Tibial artery (tissue), 4 donors: ENCODE measurements at regions not wholly inside any gene's neighbourhood (a gene's known extent, or its start where the extent isn't known, plus 50 kb on each side); places are given as distances from the start of the nearest gene placed in this dataset.

Source experiments
- DNase-seq, 2 donors: peaks; one replicate each; pipeline ENCODE4 v3.0.0-alpha.2; 2019
- H3K27ac ChIP-seq, 2 donors: fragments of 200-600 bp; sonication (generic) in 1 of 2; 1 replicate in 1 of 2; 2 replicates in 1 of 2; pipeline ENCODE4 v1.5.1; 2018 to 2019; ENCODE audit warnings: mild to moderate bottlenecking in 1 of 2
- H3K27me3 ChIP-seq, 2 donors: fragments of 200-600 bp; sonication (generic) in 1 of 2; one replicate each; pipeline versions ENCODE4 v1.5.1 to v1.6.0; 2016 to 2019
- H3K36me3 ChIP-seq, 3 donors: fragments of 200-600 bp; sonication (generic) in 2 of 3; one replicate each; pipeline ENCODE4 v1.5.1; 2016 to 2019; ENCODE audit warnings: mild to moderate bottlenecking in 2 of 3
- H3K4me1 ChIP-seq, 4 donors: fragments of 200-600 bp; sonication (generic) in 2 of 4; 1 replicate in 3 of 4; 2 replicates in 1 of 4; pipeline ENCODE4 v1.5.1; 2016 to 2019
- H3K4me3 ChIP-seq, 2 donors: fragments of 200-600 bp; sonication (generic) in 1 of 2; 1 replicate in 1 of 2; 2 replicates in 1 of 2; pipeline ENCODE4 v1.5.1; 2018 to 2019; ENCODE audit warnings: mild to moderate bottlenecking in 2 of 2
- H3K9me3 ChIP-seq, 3 donors: fragments of 200-600 bp; sonication (generic) in 1 of 3; one replicate each; pipeline ENCODE4 v1.5.1; 2016 to 2019
- intact Hi-C: fragments of 100-400 bp; cut with DNase I; formaldehyde crosslinking; loops from one replicate; pipeline ENCODE4 v1.15.0; 2023; ENCODE audit warnings: low total_unique reads
- TF ChIP-seq, protein P1 (sequence below), 2 experiments: fragments of 200-600 bp in 1 of 2; fragments of 450-650 bp in 1 of 2; IDR thresholded peaks; one replicate each; pipeline ENCODE4 v1.5.1; 2017 to 2019; ENCODE audit warnings: antibody characterized with exemption in 2 of 2, mild to moderate bottlenecking in 1 of 2, moderate library complexity in 1 of 2

DNA sequence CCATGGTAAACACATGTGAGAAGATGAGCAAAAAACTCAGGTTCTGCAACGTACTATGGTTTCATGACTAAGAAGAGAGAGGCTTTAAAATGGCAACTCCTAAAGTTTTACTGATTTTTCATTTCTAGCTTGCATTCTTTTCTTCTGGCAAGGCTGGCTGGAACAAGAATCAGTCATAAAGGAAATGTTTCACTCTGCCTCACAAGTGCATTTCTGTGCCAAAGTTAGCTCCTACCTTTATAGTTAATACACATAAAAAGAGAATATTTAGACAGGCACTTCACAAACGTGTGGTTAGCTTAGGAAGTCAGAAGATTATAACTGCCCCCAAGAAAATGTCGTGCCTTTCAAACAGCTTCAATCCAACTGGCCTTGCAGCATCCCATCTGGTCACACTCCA, 417.1 kb upstream of the CDH11 start:
- intact Hi-C loops: no loop called here
- no peak for DNase-seq
- Histone ChIP-seq H3K4me3 (no peak overlapping the region), H3K4me1 (peaks cover 0 to 6% (median 0%) of the 10 kb centered on the region in 4 donors), H3K36me3 (no peaks in the 10 kb centered on the region), H3K27ac (no peak overlapping the region), H3K27me3 (no peaks in the 10 kb centered on the region), H3K9me3 (no peaks in the 10 kb centered on the region)
- TF ChIP-seq, protein P1, sequence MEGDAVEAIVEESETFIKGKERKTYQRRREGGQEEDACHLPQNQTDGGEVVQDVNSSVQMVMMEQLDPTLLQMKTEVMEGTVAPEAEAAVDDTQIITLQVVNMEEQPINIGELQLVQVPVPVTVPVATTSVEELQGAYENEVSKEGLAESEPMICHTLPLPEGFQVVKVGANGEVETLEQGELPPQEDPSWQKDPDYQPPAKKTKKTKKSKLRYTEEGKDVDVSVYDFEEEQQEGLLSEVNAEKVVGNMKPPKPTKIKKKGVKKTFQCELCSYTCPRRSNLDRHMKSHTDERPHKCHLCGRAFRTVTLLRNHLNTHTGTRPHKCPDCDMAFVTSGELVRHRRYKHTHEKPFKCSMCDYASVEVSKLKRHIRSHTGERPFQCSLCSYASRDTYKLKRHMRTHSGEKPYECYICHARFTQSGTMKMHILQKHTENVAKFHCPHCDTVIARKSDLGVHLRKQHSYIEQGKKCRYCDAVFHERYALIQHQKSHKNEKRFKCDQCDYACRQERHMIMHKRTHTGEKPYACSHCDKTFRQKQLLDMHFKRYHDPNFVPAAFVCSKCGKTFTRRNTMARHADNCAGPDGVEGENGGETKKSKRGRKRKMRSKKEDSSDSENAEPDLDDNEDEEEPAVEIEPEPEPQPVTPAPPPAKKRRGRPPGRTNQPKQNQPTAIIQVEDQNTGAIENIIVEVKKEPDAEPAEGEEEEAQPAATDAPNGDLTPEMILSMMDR (IDR thresholded peaks at IDR 0.05): no peak

DNA sequence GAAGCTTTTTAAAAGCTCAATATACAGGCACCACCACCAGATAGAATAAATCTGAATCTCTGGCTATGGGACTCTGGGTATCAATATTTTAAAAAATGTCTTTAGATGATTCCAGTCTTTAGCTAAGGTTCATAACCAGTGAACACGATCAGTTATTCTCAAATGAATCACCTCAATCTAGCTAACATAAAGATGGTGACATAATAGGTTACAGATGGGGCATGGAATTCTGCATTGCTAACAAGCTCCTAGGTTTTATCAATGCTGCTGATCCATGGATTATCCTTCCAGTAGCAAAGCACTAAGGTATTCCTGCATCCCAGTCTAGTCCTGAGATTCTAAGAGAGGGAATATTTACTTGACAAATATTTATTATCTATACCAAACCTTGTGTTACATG, 415.5 kb upstream of the CDH11 start:
- H3K9me3 ChIP-seq: no peaks in the 10 kb centered on the region
- TF ChIP-seq, protein P1 (IDR thresholded peaks at IDR 0.05): no peak
- intact Hi-C loops: no loop called here

DNA sequence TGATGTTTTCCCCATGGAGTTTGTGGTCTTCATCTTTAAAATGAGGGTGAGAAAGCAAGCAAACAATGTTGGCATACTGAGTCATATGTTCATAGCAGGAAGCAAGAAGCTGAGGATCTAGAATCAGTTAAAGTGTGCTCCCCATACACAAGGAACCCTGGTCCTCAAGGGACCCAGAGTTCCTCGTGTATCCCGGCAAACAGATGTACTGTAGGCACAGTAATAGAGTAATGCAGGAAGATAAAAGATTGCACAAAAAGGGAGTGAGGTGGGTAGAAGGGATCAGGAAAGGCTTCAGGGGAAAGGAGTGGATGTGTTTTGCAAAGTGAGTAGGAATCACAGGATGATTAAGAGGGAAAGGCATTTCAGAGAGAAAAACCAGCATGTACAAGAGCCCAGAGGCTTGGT, 412.3 kb upstream of the CDH11 start:
- Histone ChIP-seq H3K27ac (no peak overlapping the region), H3K9me3 (no peaks in the 10 kb centered on the region), H3K27me3 (no peaks in the 10 kb centered on the region), H3K4me1 (peaks cover 0 to 4% (median 0%) of the 10 kb centered on the region in 4 donors), H3K4me3 (no peak overlapping the region), H3K36me3 (no peaks in the 10 kb centered on the region)
- TF ChIP-seq, protein P1 (IDR thresholded peaks at IDR 0.05): no peak
- intact Hi-C loops: no loop called here
- no peak for DNase-seq

More for the DNA sequence above, 415.5 kb upstream of the CDH11 start:
- H3K36me3 ChIP-seq: no peaks in the 10 kb centered on the region
- H3K4me3 ChIP-seq: no peak overlapping the region
- H3K27ac ChIP-seq: no peak overlapping the region
- DNase-seq: no peak
- H3K27me3 ChIP-seq: no peaks in the 10 kb centered on the region
- peaks cover 0 to 6% (median 0%) of the 10 kb centered on the region in 4 donors for H3K4me1 ChIP-seq

GRCh38 chr16:65532846-65533245, 411.0 kb upstream of the CDH11 start:
- TF ChIP-seq, protein P1 (IDR thresholded peaks at IDR 0.05): no peak

DNA sequence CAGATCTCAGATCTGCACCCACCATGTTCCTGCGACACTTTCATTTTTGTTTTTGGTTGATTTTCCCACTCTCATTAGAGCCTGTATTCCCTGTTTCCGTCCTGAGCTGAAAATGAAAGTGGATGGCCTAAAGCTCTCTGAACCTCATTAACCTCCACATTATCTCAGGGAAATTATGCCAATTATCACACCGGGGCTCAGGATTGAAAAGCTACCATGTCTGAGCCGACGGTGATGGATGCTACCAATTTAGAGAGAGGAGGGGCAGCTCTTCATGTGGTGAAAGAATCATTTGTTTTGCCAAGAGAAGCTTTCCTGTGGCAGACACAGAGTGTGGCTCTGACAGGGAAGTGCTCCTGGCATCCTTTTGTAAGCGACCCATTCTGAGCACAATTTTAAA, 410.4 kb upstream of the CDH11 start:
- Histone ChIP-seq H3K4me3 (no peak overlapping the region), H3K36me3 (no peaks in the 10 kb centered on the region), H3K9me3 (no peaks in the 10 kb centered on the region), H3K27me3 (no peaks in the 10 kb centered on the region), H3K27ac (no peak overlapping the region), H3K4me1 (no peaks in the 10 kb centered on the region)
- intact Hi-C loops: no loop called here
- no peak for DNase-seq
- TF ChIP-seq, protein P1 (IDR thresholded peaks at IDR 0.05): no peak

More at GRCh38 chr16:65532846-65533245, 411.0 kb upstream of the CDH11 start:
- no peaks in the 10 kb centered on the region for H3K4me1 ChIP-seq
- H3K4me3 ChIP-seq: no peak overlapping the region
- no peaks in the 10 kb centered on the region for H3K27me3 ChIP-seq
- H3K36me3 ChIP-seq: no peaks in the 10 kb centered on the region
- no peak for DNase-seq
- intact Hi-C loops: no loop called here
- H3K27ac ChIP-seq: no peak overlapping the region
- H3K9me3 ChIP-seq: no peaks in the 10 kb centered on the region

DNA sequence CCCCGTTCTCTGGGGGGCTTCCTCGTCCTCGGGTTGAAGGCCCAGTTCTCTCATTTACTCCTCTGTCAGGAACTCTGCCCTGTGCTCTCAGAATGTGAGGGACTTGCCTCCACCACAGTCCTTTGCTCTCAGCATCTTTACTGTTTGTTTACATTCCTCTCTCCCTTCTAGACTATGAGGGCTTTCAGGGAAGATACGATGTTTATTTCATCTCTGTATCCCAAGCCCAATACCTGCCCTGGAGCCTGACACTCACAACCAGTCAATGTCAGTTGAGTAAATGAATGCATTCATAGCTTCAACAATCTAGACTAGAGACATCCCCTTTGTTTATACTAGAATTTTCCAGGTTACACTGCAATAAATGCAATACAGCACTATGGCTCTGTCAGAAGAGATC, 409.6 kb upstream of the CDH11 start:
- Histone ChIP-seq H3K36me3 (no peaks in the 10 kb centered on the region), H3K27me3 (no peaks in the 10 kb centered on the region), H3K27ac (no peak overlapping the region), H3K4me1 (no peaks in the 10 kb centered on the region), H3K9me3 (no peaks in the 10 kb centered on the region), H3K4me3 (no peak overlapping the region)
- no peak for DNase-seq
- TF ChIP-seq, protein P1 (IDR thresholded peaks at IDR 0.05): no peak
- intact Hi-C loops: no loop called here
